B cell (primary cell): ENCODE measurements at regions not wholly inside any gene's neighbourhood (a gene's known extent, or its start where the extent isn't known, plus 50 kb on each side); places are given as distances from the start of the nearest gene placed in this dataset.

Source experiments
- CTCF ChIP-seq: fragments of 200-600 bp; IDR thresholded peaks from one replicate; pipeline ENCODE4 v1.8.0; 2022; ENCODE audit warnings: antibody characterized with exemption, mild to moderate bottlenecking
- EZH2 ChIP-seq: IDR thresholded peaks from 2 replicates; pipeline ENCODE4 v1.6.1; 2012; ENCODE audit warnings: borderline replicate concordance, low read depth, mild to moderate bottlenecking, moderate library complexity, low read length; ENCODE audit not compliant: insufficient read depth, poor library complexity, severe bottlenecking

GRCh38 chr6:23316131-23316530 is 746.8 kb downstream of the HDGFL1 start:
- TF ChIP-seq CTCF, result no peak
- TF ChIP-seq EZH2, result no peak
